Stimulated activated CD4-positive, alpha-beta T cell treated with anti-CD3 and anti-CD28 coated beads, Interleukin-15, amount 100 ng/mL, for 48 hours (primary cell): ENCODE measurements at regions not wholly inside any gene's neighbourhood (a gene's known extent, or its start where the extent isn't known, plus 50 kb on each side); places are given as distances from the start of the nearest gene placed in this dataset.
"Not testable (repeated sequence)": the region's sequence is repeated elsewhere in the genome, so short reads cannot be mapped to it uniquely, and the experiment has no call there.

Source experiments
- DNase-seq, 2 donors: peaks; one replicate each; pipeline ENCODE4 v3.0.0-alpha.2; 2020; ENCODE audit warnings: low read depth in 2 of 2

- DNase-seq: no peak
Measured at GRCh38 chr3:98702166-98702565, 61.0 kb upstream of the ST3GAL6 start.

GRCh38 chr3:98705212-98705611 lies 57.9 kb upstream of the ST3GAL6 start:
- no peak for DNase-seq

GRCh38 chr3:98705694-98706093 lies 57.4 kb upstream of the ST3GAL6 start:
- DNase-seq: no peak

GRCh38 chr3:98708681-98709080 lies 54.5 kb upstream of the ST3GAL6 start:
- DNase-seq: not testable (repeated sequence)

- no peak for DNase-seq
Measured at GRCh38 chr3:98709441-98709840, 53.7 kb upstream of the ST3GAL6 start.

GRCh38 chr3:98710067-98710659 lies 53.0 kb upstream of the ST3GAL6 start:
- no peak for DNase-seq

GRCh38 chr3:98711426-98711825 lies 51.7 kb upstream of the ST3GAL6 start:
- no peak for DNase-seq

- no peak for DNase-seq
Measured at GRCh38 chr3:98712726-98713125, 50.4 kb upstream of the ST3GAL6 start.

- not testable (repeated sequence) for DNase-seq
Measured at GRCh38 chr3:98713332-98713731, 49.8 kb upstream of the ST3GAL6 start.
